ENCODE measurements at regions not wholly inside any gene's neighbourhood (a gene's known extent, or its start where the extent isn't known, plus 50 kb on each side); places are given as distances from the start of the nearest gene placed in this dataset.

DNA sequence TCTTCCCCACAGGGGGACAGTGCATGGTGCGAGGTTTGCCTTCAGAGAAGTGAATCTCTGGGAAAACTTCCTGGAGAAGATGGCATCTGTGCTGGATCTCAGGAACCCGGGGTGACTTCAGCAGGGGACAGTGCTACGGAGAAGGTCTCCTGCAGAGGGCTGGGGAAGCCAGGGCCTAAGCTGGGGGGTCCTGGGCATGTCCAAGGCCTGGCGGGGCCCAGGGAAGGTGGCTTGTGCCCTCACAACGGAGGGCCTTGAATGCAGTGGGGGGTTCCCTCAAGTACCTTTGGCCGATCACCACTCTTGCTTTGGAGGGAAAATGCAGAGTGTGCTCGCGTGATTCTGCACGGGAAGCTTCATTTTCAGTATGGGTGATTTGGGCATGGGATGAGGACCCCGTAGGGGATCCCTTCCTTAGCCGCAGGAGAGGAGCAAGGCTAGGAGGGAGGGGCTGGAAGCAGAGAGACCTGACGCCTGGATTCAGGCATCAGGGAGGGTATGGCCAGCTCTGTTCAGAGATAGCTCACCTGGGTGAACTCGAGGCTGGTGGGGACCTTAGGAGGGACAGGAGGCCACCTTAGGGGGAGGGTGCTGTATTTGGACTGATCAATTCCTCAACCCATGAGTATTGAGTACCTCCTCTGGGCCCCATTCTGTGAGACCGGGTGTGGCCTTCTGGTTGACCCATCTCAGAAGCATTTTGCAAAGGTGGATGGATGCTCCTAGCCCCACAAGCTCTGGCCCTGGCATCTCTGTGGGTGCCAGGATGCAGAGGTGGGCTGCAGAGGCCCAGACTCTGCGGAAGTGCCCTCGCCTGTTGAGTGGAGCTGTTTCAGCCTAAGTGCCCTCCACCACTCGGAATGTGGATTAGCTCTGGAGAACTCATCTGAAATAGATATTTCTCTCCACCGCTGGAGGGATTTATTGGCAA lies 529.4 kb downstream of the TBC1D22A start:
- DNase-seq = no peak

GRCh38 chr22:47290706-47291430 lies 528.4 kb downstream of the TBC1D22A start:
- no peak for DNase-seq

DNA sequence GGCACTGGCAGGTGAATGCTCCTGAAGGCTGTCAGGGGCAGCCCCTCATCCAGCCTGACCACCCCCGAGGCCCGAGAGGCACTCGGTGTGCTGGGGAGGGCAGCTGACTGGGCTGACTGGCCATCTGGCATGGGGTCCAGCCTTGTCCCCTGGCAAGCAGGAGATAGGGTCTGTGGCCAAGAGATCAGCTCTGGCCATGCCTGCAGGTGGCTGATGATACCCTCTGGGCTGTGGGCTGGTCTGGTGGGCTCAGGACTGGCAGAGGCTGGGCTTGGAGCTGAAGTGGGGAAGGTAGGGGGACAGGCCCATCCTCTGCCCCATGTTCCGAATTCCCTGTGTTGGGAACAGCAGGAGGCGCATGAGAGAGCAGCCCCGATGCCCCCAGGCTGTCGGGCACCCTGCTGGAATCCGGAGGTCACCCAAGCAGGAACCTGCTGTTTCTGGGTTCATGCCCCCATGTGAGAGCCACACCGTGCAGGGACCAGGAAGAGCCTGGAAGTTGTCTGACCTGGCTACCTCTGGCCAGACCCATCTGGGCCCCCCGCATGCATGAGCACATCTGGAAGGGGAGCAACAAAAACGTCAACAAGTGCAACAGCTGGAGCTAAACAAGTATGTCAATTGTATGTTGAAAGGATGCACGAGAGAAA lies 527.0 kb downstream of the TBC1D22A start:
- DNase-seq = no peak

DNA sequence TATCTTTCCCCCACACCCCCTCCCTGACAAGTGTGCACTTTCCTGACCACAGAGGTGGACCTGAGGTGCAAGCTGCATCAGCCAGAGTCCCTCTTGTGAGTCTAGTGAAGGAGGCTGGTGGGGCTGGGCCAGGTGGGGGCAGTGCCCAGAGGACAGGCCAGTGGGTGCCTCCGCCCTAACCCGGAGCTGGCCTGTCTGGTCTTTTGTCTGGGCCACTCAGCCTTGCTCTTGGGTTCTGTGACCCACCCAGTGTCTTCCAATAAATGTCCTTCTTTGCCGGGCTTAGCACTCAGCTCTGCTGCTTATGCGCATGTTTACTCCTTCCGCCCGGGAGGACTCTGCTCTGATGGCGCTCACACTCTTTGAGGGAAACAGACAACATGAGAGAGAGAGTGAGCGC lies 526.2 kb downstream of the TBC1D22A start:
- DNase-seq = no peak

- DNase-seq = no peak
Measured at GRCh38 chr22:47287516-47287915, 525.1 kb downstream of the TBC1D22A start.

DNA sequence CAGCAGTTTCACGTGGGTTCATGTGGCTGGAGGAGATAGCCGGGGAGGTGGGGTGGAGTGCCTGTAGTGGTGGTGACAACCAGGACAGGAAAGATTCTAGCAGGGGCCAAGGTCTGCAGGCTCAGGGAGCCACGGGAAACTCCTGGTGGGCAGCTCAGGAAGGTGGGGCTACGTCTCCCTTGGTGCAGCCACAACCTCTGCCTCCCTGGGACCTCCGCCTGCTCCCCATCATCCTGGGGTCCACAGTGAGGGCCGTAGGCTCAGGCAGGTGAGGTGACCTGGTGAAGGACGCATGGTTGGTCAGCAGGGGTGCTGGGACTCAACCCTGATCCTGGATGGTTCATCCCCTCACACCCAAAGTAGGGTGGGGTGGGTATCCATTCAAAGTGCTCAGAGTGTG lies 524.1 kb downstream of the TBC1D22A start:
- DNase-seq = no peak

- DNase-seq = no peak
Measured at GRCh38 chr22:47285981-47286380, 523.5 kb downstream of the TBC1D22A start.

- no peak for DNase-seq
Measured at GRCh38 chr22:47284822-47285221, 522.4 kb downstream of the TBC1D22A start.

GRCh38 chr22:47284360-47284759 lies 521.9 kb downstream of the TBC1D22A start:
- no peak for DNase-seq

- DNase-seq = no peak
Measured at GRCh38 chr22:47283616-47284270, 521.3 kb downstream of the TBC1D22A start.

GRCh38 chr22:47282851-47283250 lies 520.4 kb downstream of the TBC1D22A start:
- no peak for DNase-seq

GRCh38 chr22:47282366-47282765 lies 519.9 kb downstream of the TBC1D22A start:
- DNase-seq = no peak

DNA sequence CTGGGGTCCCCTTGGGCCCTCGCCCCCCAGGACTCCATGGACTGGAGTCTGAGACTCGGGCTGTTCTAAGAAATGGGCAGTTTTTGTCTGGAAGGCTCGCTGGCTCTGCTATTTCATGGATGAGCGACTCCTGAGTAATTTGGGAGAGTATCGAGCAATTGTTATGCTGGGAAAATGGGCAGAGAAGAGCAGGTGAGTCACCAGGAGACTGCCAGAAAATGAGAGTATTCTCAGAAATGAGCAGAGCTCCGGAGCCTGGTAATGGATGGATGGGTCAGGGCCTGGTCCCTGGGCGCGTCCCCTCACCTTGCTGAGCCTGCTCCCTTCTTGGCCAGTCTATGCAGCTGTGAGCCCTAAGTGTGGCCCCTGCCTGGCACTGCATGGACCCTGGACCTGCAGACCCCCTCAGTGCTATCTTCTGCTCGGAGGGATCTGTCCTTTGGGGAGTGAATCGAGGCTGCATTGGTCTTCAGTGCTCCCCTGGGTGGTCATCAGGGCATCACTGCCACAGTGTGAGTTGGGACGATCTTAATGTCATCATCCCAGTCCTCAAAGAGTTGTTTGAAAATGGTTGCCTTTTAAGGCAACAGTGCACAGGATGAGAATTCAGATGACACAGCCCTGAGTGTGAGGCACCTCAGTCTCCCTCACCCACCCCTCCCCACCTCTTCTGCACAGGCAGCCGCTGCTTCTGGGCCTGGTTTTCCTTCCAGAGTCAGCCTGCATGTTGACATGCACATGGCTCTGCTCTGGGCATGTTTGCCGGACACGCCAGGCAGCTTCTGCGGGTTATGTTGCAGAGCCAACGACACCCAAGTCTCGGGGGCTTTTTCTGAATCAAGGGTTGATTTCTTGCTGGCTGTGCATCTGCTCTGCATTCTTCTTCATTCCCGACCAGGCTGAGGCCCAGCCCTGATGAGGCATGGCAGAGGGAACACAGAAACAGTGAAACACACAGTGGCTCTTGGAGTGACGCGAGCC lies 519.0 kb downstream of the TBC1D22A start:
- no peak for DNase-seq

DNA sequence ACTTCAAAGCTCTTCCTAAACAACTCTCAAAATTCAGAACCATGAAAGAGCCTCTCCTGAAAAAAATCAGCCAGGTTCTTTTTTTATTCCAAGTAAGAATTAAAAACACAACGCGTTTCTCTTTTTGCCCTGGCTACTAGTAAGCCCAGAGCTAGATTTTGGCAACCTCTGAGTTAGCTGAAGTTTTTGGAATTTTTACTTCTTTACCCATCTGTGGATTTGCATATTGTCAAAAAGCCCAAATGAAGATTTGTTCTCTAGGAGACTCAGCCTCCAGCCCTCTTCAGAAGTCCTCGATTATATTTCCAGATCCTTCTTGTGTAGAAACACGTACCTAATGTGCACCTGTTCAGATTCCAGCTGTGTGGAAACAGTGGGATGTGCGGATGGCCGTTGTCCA lies 517.9 kb downstream of the TBC1D22A start:
- DNase-seq = no peak

GRCh38 chr22:47279746-47280145 lies 517.3 kb downstream of the TBC1D22A start:
- DNase-seq = no peak

DNA sequence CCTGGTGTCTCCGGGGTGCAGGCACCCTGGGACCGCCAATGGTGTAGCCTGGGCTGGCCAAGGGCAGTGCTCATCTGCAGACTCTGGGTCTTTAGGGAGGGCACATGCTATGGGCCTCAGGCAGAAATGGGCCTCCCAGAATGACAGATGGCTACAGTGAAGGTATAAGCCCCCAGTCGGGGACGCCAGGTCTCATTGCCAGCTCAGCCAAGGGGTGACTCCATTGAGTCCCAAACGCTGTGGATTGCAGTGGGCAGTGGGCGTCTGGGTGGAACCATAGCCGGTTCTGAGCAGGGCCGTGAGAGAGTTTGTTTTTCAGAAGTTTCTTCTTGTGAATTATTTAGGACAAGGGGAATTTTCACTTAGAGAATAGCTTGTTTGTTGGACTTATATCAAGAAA lies 516.9 kb downstream of the TBC1D22A start:
- DNase-seq = no peak

DNA sequence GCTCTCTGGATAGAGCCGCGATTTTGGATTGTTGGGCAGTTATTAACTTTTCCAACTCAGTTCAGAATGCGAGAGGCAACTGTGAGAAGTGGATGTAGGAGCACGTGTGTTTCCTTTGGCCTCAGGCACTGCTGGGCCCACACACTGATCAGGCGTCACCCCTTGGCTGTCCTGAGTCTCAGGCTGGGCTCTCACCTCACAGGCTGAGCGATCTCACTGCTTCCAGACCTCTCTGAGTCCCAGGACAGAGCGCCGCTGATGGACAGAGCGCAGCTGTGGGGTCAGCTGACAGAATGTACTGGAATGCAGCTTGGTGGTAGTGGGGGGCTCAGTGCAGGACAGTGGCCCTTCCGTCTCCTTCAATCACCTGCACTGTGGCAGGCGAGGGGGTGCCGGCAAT lies 516.2 kb downstream of the TBC1D22A start:
- no peak for DNase-seq

DNA sequence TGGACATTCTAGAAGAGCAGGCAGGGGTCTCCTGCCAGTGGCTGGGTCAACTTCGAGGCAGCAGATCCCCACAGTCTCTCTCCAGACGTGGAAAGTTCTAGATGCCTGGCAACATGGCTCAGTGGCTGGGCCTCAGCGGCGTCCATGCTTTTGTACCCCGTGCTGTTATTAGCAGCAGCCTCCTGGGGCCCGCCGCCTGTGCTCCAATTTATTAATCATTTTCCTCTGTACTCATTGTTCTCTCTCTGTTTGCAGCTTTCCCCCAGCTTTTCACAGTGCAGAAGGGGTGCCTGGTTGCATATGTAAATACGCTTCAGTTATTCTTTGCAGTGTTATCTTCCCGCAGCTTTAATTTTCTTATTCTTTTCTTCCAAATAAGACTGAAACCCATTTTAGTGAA lies 515.1 kb downstream of the TBC1D22A start:
- no peak for DNase-seq

- DNase-seq = no peak
Measured at GRCh38 chr22:47276991-47277390, 514.5 kb downstream of the TBC1D22A start.

DNA sequence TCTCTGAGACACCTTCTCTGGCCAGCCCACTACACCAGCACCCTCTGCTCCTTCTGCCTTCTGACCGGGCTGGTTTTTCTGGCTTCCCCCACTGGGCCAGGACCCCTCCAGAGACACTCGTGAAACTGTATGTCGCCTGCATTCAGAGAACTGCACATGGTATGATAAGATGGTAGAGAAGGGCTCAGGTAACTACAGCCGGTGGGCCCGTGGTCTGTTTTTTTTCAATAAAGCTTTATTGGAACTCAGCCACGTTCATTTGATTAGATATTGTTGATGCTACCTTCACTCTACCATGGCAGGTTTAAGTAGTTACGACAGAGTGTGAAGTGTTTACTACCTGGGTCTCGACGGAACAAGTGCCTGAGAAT lies 514.0 kb downstream of the TBC1D22A start:
- no peak for DNase-seq

DNA sequence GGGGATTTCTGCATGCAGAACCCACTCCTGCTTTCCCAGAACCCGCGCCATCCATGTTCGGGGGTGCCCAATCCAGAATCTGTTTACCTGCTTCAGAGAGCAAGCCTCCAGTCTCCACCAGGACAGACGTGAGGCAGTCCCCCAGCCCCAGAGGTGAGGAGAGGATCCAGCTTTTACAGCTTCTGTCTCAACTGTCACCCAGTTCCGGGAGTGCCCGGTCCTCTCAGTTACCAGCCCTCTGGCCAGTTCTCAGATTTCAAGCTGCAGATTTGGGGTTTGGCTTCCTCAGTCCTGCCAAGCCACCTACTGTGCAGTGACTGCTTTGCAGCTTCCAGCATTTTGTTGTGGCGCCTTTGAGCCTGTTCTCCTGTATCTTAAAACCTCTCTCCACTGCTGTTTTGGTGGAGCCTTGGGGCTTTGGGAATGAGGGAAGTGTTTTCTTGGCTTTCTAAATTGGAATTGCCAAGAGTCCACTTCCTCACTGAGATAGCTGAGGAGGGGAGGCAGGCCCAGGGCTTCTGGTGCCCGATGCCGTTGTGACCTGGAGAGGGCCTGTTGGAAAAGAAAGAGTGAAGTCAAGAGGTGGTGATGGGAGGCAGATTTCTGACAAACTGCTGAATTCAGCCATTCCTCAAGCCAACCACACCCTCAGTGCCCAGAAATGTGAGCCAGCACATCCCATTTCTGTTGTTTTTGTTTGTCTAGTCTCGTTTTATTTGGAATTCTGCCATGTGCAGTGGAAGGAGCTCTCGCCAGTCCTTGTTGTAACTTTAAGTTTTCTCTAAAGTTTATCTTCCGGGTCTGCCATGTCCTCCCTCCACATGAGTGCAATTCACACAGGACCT lies 513.4 kb downstream of the TBC1D22A start:
- no peak for DNase-seq
